Neural cell (in vitro differentiated cells): ENCODE measurements at regions not wholly inside any gene's neighbourhood (a gene's known extent, or its start where the extent isn't known, plus 50 kb on each side); places are given as distances from the start of the nearest gene placed in this dataset.

Experiments
- EP300 ChIP-seq: fragments of 450-650 bp; conservative IDR thresholded peaks from 2 replicates; pipeline ENCODE4 v1.6.1; 2014; ENCODE audit warnings: antibody characterized with exemption, mild to moderate bottlenecking, moderate library complexity; ENCODE audit not compliant: poor library complexity, severe bottlenecking
- EZH2 ChIP-seq: fragments of 200-600, 300-800 bp; shearing (Covaris generic), sonication (generic); IDR thresholded peaks from 2 replicates; pipeline ENCODE4 v1.6.1; 2014; ENCODE audit warnings: antibody characterized with exemption, low read length, borderline replicate concordance, mild to moderate bottlenecking; ENCODE audit not compliant: insufficient read depth, poor library complexity, severe bottlenecking
- POLR2AphosphoS5 ChIP-seq: IDR thresholded peaks from 2 replicates; pipeline ENCODE4 v1.6.1; 2012
- RAD21 ChIP-seq: fragments of 450-650 bp; conservative IDR thresholded peaks from 2 replicates; pipeline ENCODE4 v1.6.1; 2014; ENCODE audit warnings: antibody characterized with exemption, mild to moderate bottlenecking, moderate library complexity
- SMC3 ChIP-seq: fragments of 450-650 bp; conservative IDR thresholded peaks from 2 replicates; pipeline ENCODE4 v1.6.1; 2014; ENCODE audit warnings: antibody characterized with exemption, mild to moderate bottlenecking, moderate library complexity; ENCODE audit not compliant: poor library complexity
- TAF1 ChIP-seq: IDR thresholded peaks from 2 replicates; pipeline ENCODE4 v1.6.1; 2012; ENCODE audit warnings: low read depth
- TF ChIP-seq, protein P1 (sequence below): fragments of 450-650 bp; IDR thresholded peaks from 2 replicates; pipeline ENCODE4 v1.5.1; 2014; ENCODE audit warnings: antibody characterized with exemption, mild to moderate bottlenecking, moderate library complexity; ENCODE audit not compliant: poor library complexity, severe bottlenecking
- TF ChIP-seq, protein P2 (sequence below): IDR thresholded peaks from 2 replicates; pipeline ENCODE4 v1.6.1; 2012; ENCODE audit warnings: borderline replicate concordance

- TF ChIP-seq, protein P1, sequence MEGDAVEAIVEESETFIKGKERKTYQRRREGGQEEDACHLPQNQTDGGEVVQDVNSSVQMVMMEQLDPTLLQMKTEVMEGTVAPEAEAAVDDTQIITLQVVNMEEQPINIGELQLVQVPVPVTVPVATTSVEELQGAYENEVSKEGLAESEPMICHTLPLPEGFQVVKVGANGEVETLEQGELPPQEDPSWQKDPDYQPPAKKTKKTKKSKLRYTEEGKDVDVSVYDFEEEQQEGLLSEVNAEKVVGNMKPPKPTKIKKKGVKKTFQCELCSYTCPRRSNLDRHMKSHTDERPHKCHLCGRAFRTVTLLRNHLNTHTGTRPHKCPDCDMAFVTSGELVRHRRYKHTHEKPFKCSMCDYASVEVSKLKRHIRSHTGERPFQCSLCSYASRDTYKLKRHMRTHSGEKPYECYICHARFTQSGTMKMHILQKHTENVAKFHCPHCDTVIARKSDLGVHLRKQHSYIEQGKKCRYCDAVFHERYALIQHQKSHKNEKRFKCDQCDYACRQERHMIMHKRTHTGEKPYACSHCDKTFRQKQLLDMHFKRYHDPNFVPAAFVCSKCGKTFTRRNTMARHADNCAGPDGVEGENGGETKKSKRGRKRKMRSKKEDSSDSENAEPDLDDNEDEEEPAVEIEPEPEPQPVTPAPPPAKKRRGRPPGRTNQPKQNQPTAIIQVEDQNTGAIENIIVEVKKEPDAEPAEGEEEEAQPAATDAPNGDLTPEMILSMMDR = no peak
- TF ChIP-seq POLR2AphosphoS5 = no peak
- no peak for TF ChIP-seq EP300
- TF ChIP-seq, protein P2, sequence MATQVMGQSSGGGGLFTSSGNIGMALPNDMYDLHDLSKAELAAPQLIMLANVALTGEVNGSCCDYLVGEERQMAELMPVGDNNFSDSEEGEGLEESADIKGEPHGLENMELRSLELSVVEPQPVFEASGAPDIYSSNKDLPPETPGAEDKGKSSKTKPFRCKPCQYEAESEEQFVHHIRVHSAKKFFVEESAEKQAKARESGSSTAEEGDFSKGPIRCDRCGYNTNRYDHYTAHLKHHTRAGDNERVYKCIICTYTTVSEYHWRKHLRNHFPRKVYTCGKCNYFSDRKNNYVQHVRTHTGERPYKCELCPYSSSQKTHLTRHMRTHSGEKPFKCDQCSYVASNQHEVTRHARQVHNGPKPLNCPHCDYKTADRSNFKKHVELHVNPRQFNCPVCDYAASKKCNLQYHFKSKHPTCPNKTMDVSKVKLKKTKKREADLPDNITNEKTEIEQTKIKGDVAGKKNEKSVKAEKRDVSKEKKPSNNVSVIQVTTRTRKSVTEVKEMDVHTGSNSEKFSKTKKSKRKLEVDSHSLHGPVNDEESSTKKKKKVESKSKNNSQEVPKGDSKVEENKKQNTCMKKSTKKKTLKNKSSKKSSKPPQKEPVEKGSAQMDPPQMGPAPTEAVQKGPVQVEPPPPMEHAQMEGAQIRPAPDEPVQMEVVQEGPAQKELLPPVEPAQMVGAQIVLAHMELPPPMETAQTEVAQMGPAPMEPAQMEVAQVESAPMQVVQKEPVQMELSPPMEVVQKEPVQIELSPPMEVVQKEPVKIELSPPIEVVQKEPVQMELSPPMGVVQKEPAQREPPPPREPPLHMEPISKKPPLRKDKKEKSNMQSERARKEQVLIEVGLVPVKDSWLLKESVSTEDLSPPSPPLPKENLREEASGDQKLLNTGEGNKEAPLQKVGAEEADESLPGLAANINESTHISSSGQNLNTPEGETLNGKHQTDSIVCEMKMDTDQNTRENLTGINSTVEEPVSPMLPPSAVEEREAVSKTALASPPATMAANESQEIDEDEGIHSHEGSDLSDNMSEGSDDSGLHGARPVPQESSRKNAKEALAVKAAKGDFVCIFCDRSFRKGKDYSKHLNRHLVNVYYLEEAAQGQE = no peak
- TF ChIP-seq TAF1 = no peak
- no peak for TF ChIP-seq EZH2
- TF ChIP-seq SMC3 = no peak
- no peak for TF ChIP-seq RAD21
These were observed 384.2 kb downstream of the TYW1 start for GRCh38 chr7:67380858-67381257.
